Astrocyte (in vitro differentiated cells and primary cell): ENCODE measurements at regions not wholly inside any gene's neighbourhood (a gene's known extent, or its start where the extent isn't known, plus 50 kb on each side); places are given as distances from the start of the nearest gene placed in this dataset.

Experiments used
- EZH2 ChIP-seq: IDR thresholded peaks from 2 replicates; pipeline ENCODE4 v1.6.1; 2012; ENCODE audit warnings: mild to moderate bottlenecking, low read length, inconsistent platforms; ENCODE audit not compliant: insufficient read depth
- TF ChIP-seq, protein P1 (sequence below): IDR thresholded peaks from 2 replicates; pipeline ENCODE4 v1.5.1; 2011; ENCODE audit warnings: low read depth, mild to moderate bottlenecking, inconsistent platforms, low read length, moderate library complexity; ENCODE audit not compliant: insufficient read depth

DNA sequence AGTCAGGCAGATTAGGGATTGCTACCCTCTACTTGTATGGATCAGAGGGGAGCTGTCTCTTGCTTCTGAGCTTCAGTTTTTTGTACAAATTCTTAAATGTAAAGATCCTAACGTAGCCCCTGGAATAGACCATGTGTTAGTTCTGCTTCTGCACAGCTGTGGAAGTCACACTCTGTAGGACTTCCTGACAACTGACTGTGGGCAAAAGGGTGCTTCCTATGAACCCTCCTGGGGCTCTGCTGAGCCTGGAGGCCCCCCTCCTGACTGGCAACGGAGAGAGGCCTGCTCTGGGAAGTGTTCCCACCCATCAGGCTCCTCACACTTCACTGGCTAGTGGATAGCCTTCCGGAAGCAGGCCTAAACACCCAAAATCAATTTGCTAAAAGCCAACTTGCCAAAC, 131.0 kb downstream of the RPLP1 start:
- TF ChIP-seq, protein P1, sequence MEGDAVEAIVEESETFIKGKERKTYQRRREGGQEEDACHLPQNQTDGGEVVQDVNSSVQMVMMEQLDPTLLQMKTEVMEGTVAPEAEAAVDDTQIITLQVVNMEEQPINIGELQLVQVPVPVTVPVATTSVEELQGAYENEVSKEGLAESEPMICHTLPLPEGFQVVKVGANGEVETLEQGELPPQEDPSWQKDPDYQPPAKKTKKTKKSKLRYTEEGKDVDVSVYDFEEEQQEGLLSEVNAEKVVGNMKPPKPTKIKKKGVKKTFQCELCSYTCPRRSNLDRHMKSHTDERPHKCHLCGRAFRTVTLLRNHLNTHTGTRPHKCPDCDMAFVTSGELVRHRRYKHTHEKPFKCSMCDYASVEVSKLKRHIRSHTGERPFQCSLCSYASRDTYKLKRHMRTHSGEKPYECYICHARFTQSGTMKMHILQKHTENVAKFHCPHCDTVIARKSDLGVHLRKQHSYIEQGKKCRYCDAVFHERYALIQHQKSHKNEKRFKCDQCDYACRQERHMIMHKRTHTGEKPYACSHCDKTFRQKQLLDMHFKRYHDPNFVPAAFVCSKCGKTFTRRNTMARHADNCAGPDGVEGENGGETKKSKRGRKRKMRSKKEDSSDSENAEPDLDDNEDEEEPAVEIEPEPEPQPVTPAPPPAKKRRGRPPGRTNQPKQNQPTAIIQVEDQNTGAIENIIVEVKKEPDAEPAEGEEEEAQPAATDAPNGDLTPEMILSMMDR, result no peak
- TF ChIP-seq EZH2, result no peak
